ENCODE measurements at regions not wholly inside any gene's neighbourhood (a gene's known extent, or its start where the extent isn't known, plus 50 kb on each side); places are given as distances from the start of the nearest gene placed in this dataset.

- H3K9ac ChIP-seq (ENCODE audit: low read depth in 1 of 2, low read length in 2 of 2): no peak overlapping the region
- H3K4me1 ChIP-seq (ENCODE audit: control insufficient read depth in 1 of 2, insufficient read depth in 2 of 2, low read length in 2 of 2): no peaks in the 10 kb centered on the region
- no peaks in the 10 kb centered on the region for H3K36me3 ChIP-seq (ENCODE audit: control insufficient read depth in 1 of 2, insufficient read depth in 2 of 2, low read length in 2 of 2)
- no peaks in the 10 kb centered on the region for H3K27me3 ChIP-seq (ENCODE audit: control insufficient read depth in 1 of 2, insufficient read depth in 2 of 2, low read length in 2 of 2)
- H3K27ac ChIP-seq (ENCODE audit: low read depth, low read length): no peak overlapping the region
- no peaks in the 10 kb centered on the region for H3K9me3 ChIP-seq (ENCODE audit: control insufficient read depth in 1 of 2, low read length in 2 of 2)
- no peak overlapping the region for H3K4me3 ChIP-seq (ENCODE audit: low read depth in 1 of 2, low read length in 2 of 2)
These were observed 371.8 kb upstream of the PTGER4 start for GRCh38 chr5:40307920-40308319.

GRCh38 chr5:40306869-40307487 lies 372.7 kb upstream of the PTGER4 start:
- no peaks in the 10 kb centered on the region for H3K9me3 ChIP-seq (ENCODE audit: control insufficient read depth in 1 of 2, low read length in 2 of 2)
- no peak overlapping the region for H3K27ac ChIP-seq (ENCODE audit: low read depth, low read length)
- H3K4me3 ChIP-seq (ENCODE audit: low read depth in 1 of 2, low read length in 2 of 2): no peak overlapping the region
- H3K9ac ChIP-seq (ENCODE audit: low read depth in 1 of 2, low read length in 2 of 2): no peak overlapping the region
- no peaks in the 10 kb centered on the region for H3K4me1 ChIP-seq (ENCODE audit: control insufficient read depth in 1 of 2, insufficient read depth in 2 of 2, low read length in 2 of 2)
- H3K27me3 ChIP-seq (ENCODE audit: control insufficient read depth in 1 of 2, insufficient read depth in 2 of 2, low read length in 2 of 2): no peaks in the 10 kb centered on the region
- no peaks in the 10 kb centered on the region for H3K36me3 ChIP-seq (ENCODE audit: control insufficient read depth in 1 of 2, insufficient read depth in 2 of 2, low read length in 2 of 2)

- Histone ChIP-seq H3K9ac (ENCODE audit: low read depth in 1 of 2, low read length in 2 of 2) (no peak overlapping the region), H3K27ac (ENCODE audit: low read depth, low read length) (no peak overlapping the region), H3K36me3 (ENCODE audit: control insufficient read depth in 1 of 2, insufficient read depth in 2 of 2, low read length in 2 of 2) (no peaks in the 10 kb centered on the region), H3K4me3 (ENCODE audit: low read depth in 1 of 2, low read length in 2 of 2) (no peak overlapping the region), H3K4me1 (ENCODE audit: control insufficient read depth in 1 of 2, insufficient read depth in 2 of 2, low read length in 2 of 2) (no peaks in the 10 kb centered on the region), H3K9me3 (ENCODE audit: control insufficient read depth in 1 of 2, low read length in 2 of 2) (no peaks in the 10 kb centered on the region), H3K27me3 (ENCODE audit: control insufficient read depth in 1 of 2, insufficient read depth in 2 of 2, low read length in 2 of 2) (no peaks in the 10 kb centered on the region)
These were observed 387.7 kb upstream of the PTGER4 start for GRCh38 chr5:40292006-40292405.

- H3K9me3 ChIP-seq (ENCODE audit: control insufficient read depth in 1 of 2, low read length in 2 of 2): no peaks in the 10 kb centered on the region
- H3K36me3 ChIP-seq (ENCODE audit: control insufficient read depth in 1 of 2, insufficient read depth in 2 of 2, low read length in 2 of 2): no peaks in the 10 kb centered on the region
- no peak overlapping the region for H3K27ac ChIP-seq (ENCODE audit: low read depth, low read length)
- H3K9ac ChIP-seq (ENCODE audit: low read depth in 1 of 2, low read length in 2 of 2): no peak overlapping the region
- no peaks in the 10 kb centered on the region for H3K4me1 ChIP-seq (ENCODE audit: control insufficient read depth in 1 of 2, insufficient read depth in 2 of 2, low read length in 2 of 2)
- H3K27me3 ChIP-seq (ENCODE audit: control insufficient read depth in 1 of 2, insufficient read depth in 2 of 2, low read length in 2 of 2): no peaks in the 10 kb centered on the region
- no peak overlapping the region for H3K4me3 ChIP-seq (ENCODE audit: low read depth in 1 of 2, low read length in 2 of 2)
These were observed 388.4 kb upstream of the PTGER4 start for GRCh38 chr5:40291338-40291737.

- no peak overlapping the region for H3K4me3 ChIP-seq (ENCODE audit: low read depth in 1 of 2, low read length in 2 of 2)
These were observed 390.8 kb upstream of the PTGER4 start for GRCh38 chr5:40288800-40289485.

GRCh38 chr5:40284863-40285262 lies 394.9 kb upstream of the PTGER4 start:
- no peaks in the 10 kb centered on the region for H3K4me1 ChIP-seq (ENCODE audit: control insufficient read depth in 1 of 2, insufficient read depth in 2 of 2, low read length in 2 of 2)

More at GRCh38 chr5:40288800-40289485, 390.8 kb upstream of the PTGER4 start:
- Histone ChIP-seq H3K9ac (ENCODE audit: low read depth in 1 of 2, low read length in 2 of 2) (no peak overlapping the region), H3K36me3 (ENCODE audit: control insufficient read depth in 1 of 2, insufficient read depth in 2 of 2, low read length in 2 of 2) (no peaks in the 10 kb centered on the region), H3K27ac (ENCODE audit: low read depth, low read length) (no peak overlapping the region), H3K9me3 (ENCODE audit: control insufficient read depth in 1 of 2, low read length in 2 of 2) (no peaks in the 10 kb centered on the region), H3K27me3 (ENCODE audit: control insufficient read depth in 1 of 2, insufficient read depth in 2 of 2, low read length in 2 of 2) (no peaks in the 10 kb centered on the region), H3K4me1 (ENCODE audit: control insufficient read depth in 1 of 2, insufficient read depth in 2 of 2, low read length in 2 of 2) (no peaks in the 10 kb centered on the region)

GRCh38 chr5:40278881-40279280 lies 400.8 kb upstream of the PTGER4 start:
- Histone ChIP-seq H3K4me3 (ENCODE audit: low read depth in 1 of 2, low read length in 2 of 2) (no peak overlapping the region), H3K27ac (ENCODE audit: low read depth, low read length) (no peak overlapping the region), H3K36me3 (ENCODE audit: control insufficient read depth in 1 of 2, insufficient read depth in 2 of 2, low read length in 2 of 2) (no peaks in the 10 kb centered on the region), H3K9me3 (ENCODE audit: control insufficient read depth in 1 of 2, low read length in 2 of 2) (no peaks in the 10 kb centered on the region), H3K27me3 (ENCODE audit: control insufficient read depth in 1 of 2, insufficient read depth in 2 of 2, low read length in 2 of 2) (no peaks in the 10 kb centered on the region), H3K4me1 (ENCODE audit: control insufficient read depth in 1 of 2, insufficient read depth in 2 of 2, low read length in 2 of 2) (no peaks in the 10 kb centered on the region), H3K9ac (ENCODE audit: low read depth in 1 of 2, low read length in 2 of 2) (no peak overlapping the region)

More at GRCh38 chr5:40284863-40285262, 394.9 kb upstream of the PTGER4 start:
- Histone ChIP-seq H3K27me3 (ENCODE audit: control insufficient read depth in 1 of 2, insufficient read depth in 2 of 2, low read length in 2 of 2) (no peaks in the 10 kb centered on the region), H3K27ac (ENCODE audit: low read depth, low read length) (no peak overlapping the region), H3K4me3 (ENCODE audit: low read depth in 1 of 2, low read length in 2 of 2) (no peak overlapping the region), H3K9ac (ENCODE audit: low read depth in 1 of 2, low read length in 2 of 2) (no peak overlapping the region), H3K9me3 (ENCODE audit: control insufficient read depth in 1 of 2, low read length in 2 of 2) (no peaks in the 10 kb centered on the region), H3K36me3 (ENCODE audit: control insufficient read depth in 1 of 2, insufficient read depth in 2 of 2, low read length in 2 of 2) (no peaks in the 10 kb centered on the region)

GRCh38 chr5:40277161-40277906 lies 402.4 kb upstream of the PTGER4 start:
- no peak overlapping the region for H3K27ac ChIP-seq (ENCODE audit: low read depth, low read length)
- no peaks in the 10 kb centered on the region for H3K27me3 ChIP-seq (ENCODE audit: control insufficient read depth in 1 of 2, insufficient read depth in 2 of 2, low read length in 2 of 2)
- H3K4me3 ChIP-seq (ENCODE audit: low read depth in 1 of 2, low read length in 2 of 2): no peak overlapping the region
- no peak overlapping the region for H3K9ac ChIP-seq (ENCODE audit: low read depth in 1 of 2, low read length in 2 of 2)
- no peaks in the 10 kb centered on the region for H3K4me1 ChIP-seq (ENCODE audit: control insufficient read depth in 1 of 2, insufficient read depth in 2 of 2, low read length in 2 of 2)
- H3K9me3 ChIP-seq (ENCODE audit: control insufficient read depth in 1 of 2, low read length in 2 of 2): no peaks in the 10 kb centered on the region
- H3K36me3 ChIP-seq (ENCODE audit: control insufficient read depth in 1 of 2, insufficient read depth in 2 of 2, low read length in 2 of 2): no peaks in the 10 kb centered on the region

- Histone ChIP-seq H3K9me3 (ENCODE audit: control insufficient read depth in 1 of 2, low read length in 2 of 2) (no peaks in the 10 kb centered on the region), H3K36me3 (ENCODE audit: control insufficient read depth in 1 of 2, insufficient read depth in 2 of 2, low read length in 2 of 2) (no peaks in the 10 kb centered on the region), H3K9ac (ENCODE audit: low read depth in 1 of 2, low read length in 2 of 2) (no peak overlapping the region), H3K4me1 (ENCODE audit: control insufficient read depth in 1 of 2, insufficient read depth in 2 of 2, low read length in 2 of 2) (no peaks in the 10 kb centered on the region), H3K4me3 (ENCODE audit: low read depth in 1 of 2, low read length in 2 of 2) (no peak overlapping the region), H3K27me3 (ENCODE audit: control insufficient read depth in 1 of 2, insufficient read depth in 2 of 2, low read length in 2 of 2) (no peaks in the 10 kb centered on the region), H3K27ac (ENCODE audit: low read depth, low read length) (no peak overlapping the region)
These were observed 403.2 kb upstream of the PTGER4 start for GRCh38 chr5:40276426-40277102.

- no peaks in the 10 kb centered on the region for H3K4me1 ChIP-seq (ENCODE audit: control insufficient read depth in 1 of 2, insufficient read depth in 2 of 2, low read length in 2 of 2)
- no peaks in the 10 kb centered on the region for H3K36me3 ChIP-seq (ENCODE audit: control insufficient read depth in 1 of 2, insufficient read depth in 2 of 2, low read length in 2 of 2)
- H3K9ac ChIP-seq (ENCODE audit: low read depth in 1 of 2, low read length in 2 of 2): no peak overlapping the region
- H3K4me3 ChIP-seq (ENCODE audit: low read depth in 1 of 2, low read length in 2 of 2): no peak overlapping the region
- H3K27me3 ChIP-seq (ENCODE audit: control insufficient read depth in 1 of 2, insufficient read depth in 2 of 2, low read length in 2 of 2): no peaks in the 10 kb centered on the region
- H3K9me3 ChIP-seq (ENCODE audit: control insufficient read depth in 1 of 2, low read length in 2 of 2): no peaks in the 10 kb centered on the region
- H3K27ac ChIP-seq (ENCODE audit: low read depth, low read length): no peak overlapping the region
These were observed 405.1 kb upstream of the PTGER4 start for GRCh38 chr5:40274568-40274967.
